ENCODE measurements at regions not wholly inside any gene's neighbourhood (a gene's known extent, or its start where the extent isn't known, plus 50 kb on each side); places are given as distances from the start of the nearest gene placed in this dataset.
"Not testable (repeated sequence)": the region's sequence is repeated elsewhere in the genome, so short reads cannot be mapped to it uniquely, and the experiment has no call there.

DNA sequence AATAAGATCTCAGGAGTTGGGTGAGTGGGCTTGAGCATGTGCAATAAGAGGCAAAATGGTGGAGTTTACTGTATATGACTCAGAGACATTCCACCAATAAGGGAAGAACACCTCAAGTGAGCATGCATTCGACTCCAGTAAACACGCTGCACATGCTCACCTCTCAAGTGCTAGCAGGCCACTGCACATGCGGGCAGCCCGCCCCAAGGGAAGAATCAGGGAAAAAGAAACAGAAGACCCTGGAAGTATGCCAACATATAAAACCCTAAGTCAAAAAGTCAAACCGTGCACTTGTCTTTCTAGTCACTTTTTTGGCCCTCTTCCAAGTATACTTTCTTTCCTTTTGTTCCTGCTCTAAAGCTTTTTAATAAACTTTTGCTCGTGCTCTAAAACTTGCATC, 245.3 kb upstream of the RASA1 start:
- no peak for DNase-seq (ENCODE audit: low read depth)
- TF ChIP-seq, protein P1, sequence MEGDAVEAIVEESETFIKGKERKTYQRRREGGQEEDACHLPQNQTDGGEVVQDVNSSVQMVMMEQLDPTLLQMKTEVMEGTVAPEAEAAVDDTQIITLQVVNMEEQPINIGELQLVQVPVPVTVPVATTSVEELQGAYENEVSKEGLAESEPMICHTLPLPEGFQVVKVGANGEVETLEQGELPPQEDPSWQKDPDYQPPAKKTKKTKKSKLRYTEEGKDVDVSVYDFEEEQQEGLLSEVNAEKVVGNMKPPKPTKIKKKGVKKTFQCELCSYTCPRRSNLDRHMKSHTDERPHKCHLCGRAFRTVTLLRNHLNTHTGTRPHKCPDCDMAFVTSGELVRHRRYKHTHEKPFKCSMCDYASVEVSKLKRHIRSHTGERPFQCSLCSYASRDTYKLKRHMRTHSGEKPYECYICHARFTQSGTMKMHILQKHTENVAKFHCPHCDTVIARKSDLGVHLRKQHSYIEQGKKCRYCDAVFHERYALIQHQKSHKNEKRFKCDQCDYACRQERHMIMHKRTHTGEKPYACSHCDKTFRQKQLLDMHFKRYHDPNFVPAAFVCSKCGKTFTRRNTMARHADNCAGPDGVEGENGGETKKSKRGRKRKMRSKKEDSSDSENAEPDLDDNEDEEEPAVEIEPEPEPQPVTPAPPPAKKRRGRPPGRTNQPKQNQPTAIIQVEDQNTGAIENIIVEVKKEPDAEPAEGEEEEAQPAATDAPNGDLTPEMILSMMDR (conservative IDR thresholded peaks at IDR 0.05; ENCODE audit: low read depth, low read length): no peak
- H3K4me3 ChIP-seq (ENCODE audit: low read depth, low read length): no peak overlapping the region

DNA sequence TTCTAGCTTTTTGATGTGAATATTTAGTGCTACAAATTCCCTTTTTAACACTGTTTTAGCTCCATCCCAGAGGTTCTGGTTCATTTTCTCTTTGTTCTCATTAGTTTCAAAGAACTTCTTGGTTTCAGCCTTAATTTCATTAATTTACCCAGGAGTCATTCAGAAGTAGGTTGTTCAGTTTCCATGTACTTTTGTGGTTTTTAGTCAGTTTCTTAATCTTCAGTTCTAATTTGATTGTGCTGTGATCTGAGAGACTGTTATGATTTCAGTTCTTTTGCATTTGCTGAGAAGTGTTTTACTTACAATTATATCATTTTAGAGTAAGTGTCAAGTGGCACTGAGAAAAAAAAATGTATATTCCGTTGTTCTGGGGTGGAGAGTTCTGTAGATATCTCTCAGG, 240.1 kb upstream of the RASA1 start:
- no peak for DNase-seq (ENCODE audit: low read depth)
- H3K4me3 ChIP-seq (ENCODE audit: low read depth, low read length): no peak overlapping the region
- TF ChIP-seq, protein P1 (conservative IDR thresholded peaks at IDR 0.05; ENCODE audit: low read depth, low read length): no peak

DNA sequence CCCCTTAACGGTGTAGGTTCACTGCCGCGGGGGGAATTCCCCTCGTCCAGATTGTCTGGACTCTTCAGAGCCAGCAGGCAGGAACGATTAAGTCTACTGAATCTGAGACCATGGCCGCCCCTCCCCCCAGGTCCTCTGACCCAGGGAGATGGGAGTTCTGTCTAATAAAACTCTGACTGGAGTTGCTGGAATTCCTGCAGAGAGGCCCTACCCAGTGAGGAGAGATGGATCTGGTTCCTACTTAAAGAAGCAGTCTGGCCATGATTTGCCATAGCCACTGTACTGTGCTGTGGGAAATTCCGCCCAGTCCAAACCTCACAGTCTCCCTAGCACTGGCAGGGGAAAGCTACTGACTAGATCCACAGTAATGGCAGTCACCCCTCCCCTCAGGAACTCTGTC, 237.7 kb upstream of the RASA1 start:
- H3K4me3 ChIP-seq (ENCODE audit: low read depth, low read length): no peak overlapping the region
- TF ChIP-seq, protein P1 (conservative IDR thresholded peaks at IDR 0.05; ENCODE audit: low read depth, low read length): no peak
- no peak for DNase-seq (ENCODE audit: low read depth)

DNA sequence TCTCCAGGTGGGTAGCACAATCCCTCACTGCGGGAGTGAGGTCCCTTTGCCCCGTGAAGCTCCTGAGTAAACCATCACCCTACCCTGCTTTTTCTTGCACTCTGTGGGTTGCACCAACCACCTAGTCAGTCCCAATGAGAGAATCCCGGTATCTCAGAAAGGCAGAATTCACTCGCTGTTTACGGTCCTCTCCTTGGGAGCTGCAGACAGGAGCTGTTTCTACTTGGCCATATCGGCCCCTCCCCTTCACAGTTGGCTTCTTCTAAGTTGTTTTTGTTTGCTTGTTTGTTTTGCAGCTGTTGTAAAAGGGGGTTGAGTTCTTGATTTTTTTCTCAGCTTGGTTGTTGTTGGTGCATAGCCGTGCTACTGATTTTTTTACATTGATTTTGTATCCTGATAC, 237.0 kb upstream of the RASA1 start:
- DNase-seq (ENCODE audit: low read depth): no peak
- no peak overlapping the region for H3K4me3 ChIP-seq (ENCODE audit: low read depth, low read length)
- TF ChIP-seq, protein P1 (conservative IDR thresholded peaks at IDR 0.05; ENCODE audit: low read depth, low read length): no peak

DNA sequence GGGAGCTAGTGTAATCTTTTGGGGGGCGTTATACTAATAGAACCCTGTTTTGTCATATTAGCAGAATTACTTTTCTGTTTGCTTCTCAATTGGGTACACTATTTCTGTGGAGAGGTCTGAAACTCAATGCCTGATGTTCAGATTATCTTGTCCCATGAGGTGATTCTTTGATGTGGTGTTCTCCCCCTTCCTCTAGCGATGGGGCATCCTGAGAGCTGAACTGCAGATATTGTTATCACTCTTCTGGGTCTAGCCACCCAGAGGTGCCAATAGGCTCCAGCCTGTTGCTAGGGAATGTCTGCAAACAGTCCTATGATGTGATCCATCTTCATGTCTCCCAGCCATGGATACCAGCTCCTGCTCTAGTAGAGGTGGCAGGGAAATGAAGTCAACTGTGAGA, 233.1 kb upstream of the RASA1 start:
- DNase-seq (ENCODE audit: low read depth): no peak
- no peak overlapping the region for H3K4me3 ChIP-seq (ENCODE audit: low read depth, low read length)
- TF ChIP-seq, protein P1 (conservative IDR thresholded peaks at IDR 0.05; ENCODE audit: low read depth, low read length): no peak

DNA sequence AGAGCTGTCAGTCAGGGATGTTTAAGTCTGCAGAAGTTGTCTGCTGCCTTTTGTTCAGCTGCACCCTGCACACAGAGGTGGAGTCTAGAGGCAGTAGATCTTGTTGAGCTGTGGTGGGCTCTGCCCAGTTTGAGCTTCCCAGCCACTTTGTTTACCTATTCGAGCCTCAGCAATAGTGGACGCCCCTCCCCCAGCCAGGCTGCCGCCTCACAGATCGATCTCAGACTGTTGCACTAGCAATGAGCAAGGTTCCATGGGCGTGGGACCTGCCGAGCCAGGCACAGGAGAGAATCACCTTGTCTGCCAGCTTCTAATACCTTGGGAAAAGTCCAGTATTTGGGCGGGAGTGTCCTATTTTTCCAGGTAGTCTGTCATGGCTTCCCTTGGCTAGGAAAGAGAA, 225.1 kb upstream of the RASA1 start:
- TF ChIP-seq, protein P1 (conservative IDR thresholded peaks at IDR 0.05; ENCODE audit: low read depth, low read length): no peak
- no peak for DNase-seq (ENCODE audit: low read depth)
- no peak overlapping the region for H3K4me3 ChIP-seq (ENCODE audit: low read depth, low read length)

DNA sequence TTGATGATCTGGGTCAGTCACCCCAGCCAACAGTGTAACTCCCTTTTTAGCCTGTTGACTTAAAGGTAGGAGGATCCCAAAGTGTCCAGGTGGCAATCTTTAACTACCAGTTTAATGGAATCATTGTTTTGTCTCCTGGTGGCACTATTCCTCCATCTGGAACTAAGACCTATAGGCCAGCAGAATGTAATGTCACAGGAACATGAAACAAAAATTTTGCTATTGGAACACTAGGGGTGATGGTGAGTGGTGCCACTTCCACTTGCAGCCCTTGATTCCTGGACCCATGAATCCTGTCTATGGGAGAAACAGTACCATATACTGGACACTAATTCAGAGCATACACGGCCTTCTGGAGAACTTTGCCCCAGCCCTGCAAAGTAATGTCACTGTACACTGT, 219.5 kb upstream of the RASA1 start:
- no peak overlapping the region for H3K4me3 ChIP-seq (ENCODE audit: low read depth, low read length)
- no peak for DNase-seq (ENCODE audit: low read depth)
- TF ChIP-seq, protein P1 (conservative IDR thresholded peaks at IDR 0.05; ENCODE audit: low read depth, low read length): no peak

DNA sequence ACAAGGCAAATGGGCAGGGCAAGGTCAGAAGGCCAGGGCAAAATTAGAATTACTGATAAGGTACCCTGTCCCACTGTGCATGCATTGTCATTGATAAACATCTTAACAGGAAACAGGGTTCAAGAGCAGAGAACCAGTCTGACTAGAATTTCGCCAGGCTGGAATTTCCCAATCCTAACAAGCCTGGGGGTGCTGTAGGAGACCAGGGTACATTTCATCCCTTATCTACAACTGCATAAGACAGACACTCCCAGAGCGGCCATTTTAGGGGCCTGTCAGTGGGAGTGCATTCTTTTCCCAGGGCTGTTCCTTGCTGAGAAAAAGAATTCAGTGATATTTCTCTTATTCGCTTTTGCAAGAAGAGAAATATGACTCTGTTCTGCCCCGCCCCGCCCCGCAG, 218.7 kb upstream of the RASA1 start:
- H3K4me3 ChIP-seq (ENCODE audit: low read depth, low read length); DNase-seq (ENCODE audit: low read depth): not testable (repeated sequence)
